Gastroesophageal sphincter (tissue), 3 donors: ENCODE measurements at regions not wholly inside any gene's neighbourhood (a gene's known extent, or its start where the extent isn't known, plus 50 kb on each side); places are given as distances from the start of the nearest gene placed in this dataset.

Experiments used
- CTCF ChIP-seq, 4 experiments: fragments of 200-600 bp in 2 of 4; fragments of 450-650 bp in 2 of 4; sonication (generic) in 1 of 4; IDR thresholded peaks; one replicate each; pipeline ENCODE4 v1.5.1; 2017 to 2019; ENCODE audit warnings: antibody characterized with exemption in 4 of 4, mild to moderate bottlenecking in 2 of 4, moderate library complexity in 2 of 4
- EP300 ChIP-seq: sonication (generic); formaldehyde crosslinking; IDR thresholded peaks from one replicate; pipeline ENCODE4 v1.6.1; 2017; ENCODE audit warnings: antibody characterized with exemption, mild to moderate bottlenecking
- POLR2A ChIP-seq, 2 donors: fragments of 450-650 bp; IDR thresholded peaks; one replicate each; pipeline ENCODE4 v1.6.1; 2017; ENCODE audit warnings: antibody characterized with exemption in 2 of 2, mild to moderate bottlenecking in 2 of 2, moderate library complexity in 1 of 2
- POLR2AphosphoS5 ChIP-seq: sonication (generic); formaldehyde crosslinking; IDR thresholded peaks from one replicate; pipeline ENCODE4 v1.6.1; 2017; ENCODE audit warnings: antibody characterized with exemption

GRCh38 chr16:77617996-77618395 is 104.3 kb upstream of the NUDT7 start:
- TF ChIP-seq CTCF (IDR thresholded peaks at IDR 0.05) (no peak), POLR2A (IDR thresholded peaks at IDR 0.05) (no peak), POLR2AphosphoS5 (no peak), EP300 (no peak)
